Fibroblast of lung (primary cell): ENCODE measurements at regions not wholly inside any gene's neighbourhood (a gene's known extent, or its start where the extent isn't known, plus 50 kb on each side); places are given as distances from the start of the nearest gene placed in this dataset.

Experiments used
- DNase-seq, 2 donors: peaks; one replicate each; pipeline versions ENCODE4 v3.0.0 to v3.0.0-alpha.2; 2010; ENCODE audit warnings: low read depth in 2 of 2
- H2AFZ ChIP-seq: 2 replicates; pipeline ENCODE4 v1.5.1; 2012; ENCODE audit warnings: low read length, control low read depth, inconsistent platforms
- H3K27ac ChIP-seq: 2 replicates; pipeline ENCODE4 v1.5.1; 2011; ENCODE audit warnings: low read length, control low read depth; ENCODE audit not compliant: insufficient read depth
- H3K27me3 ChIP-seq: 2 replicates; pipeline ENCODE4 v1.5.1; 2011; ENCODE audit warnings: mild to moderate bottlenecking, low read length; ENCODE audit not compliant: control insufficient read depth, insufficient read depth
- H3K36me3 ChIP-seq: 2 replicates; pipeline ENCODE4 v1.5.1; 2011; ENCODE audit warnings: low read length; ENCODE audit not compliant: control insufficient read depth, insufficient read depth
- H3K4me1 ChIP-seq: 2 replicates; pipeline ENCODE4 v1.5.1; 2011; ENCODE audit warnings: low read length; ENCODE audit not compliant: control insufficient read depth, insufficient read depth; ENCODE audit errors: extremely low read depth
- H3K4me2 ChIP-seq: 2 replicates; pipeline ENCODE4 v1.5.1; 2011; ENCODE audit warnings: low read length, control low read depth; ENCODE audit not compliant: insufficient read depth; ENCODE audit errors: extremely low read depth
- H3K4me3 ChIP-seq, 4 experiments: fragments of 200-600 bp in 1 of 4; sonication (generic) in 1 of 4; replicated peaks in 1 of 4; 2 replicates each; pipeline ENCODE4 v1.5.1; 2011 to 2016; ENCODE audit warnings: low read length in 4 of 4, low read depth in 3 of 4, mild to moderate bottlenecking in 3 of 4, control low read depth in 2 of 4, inconsistent platforms in 1 of 4, mixed read lengths in 1 of 4; ENCODE audit not compliant: insufficient read depth in 1 of 4; ENCODE audit errors: control extremely low read depth in 1 of 4
- H3K79me2 ChIP-seq: 2 replicates; pipeline ENCODE4 v1.5.1; 2012; ENCODE audit warnings: mild to moderate bottlenecking, low read length, inconsistent platforms; ENCODE audit not compliant: control insufficient read depth, insufficient read depth
- H3K9ac ChIP-seq: 2 replicates; pipeline ENCODE4 v1.5.1; 2011; ENCODE audit warnings: mild to moderate bottlenecking, low read length, control low read depth; ENCODE audit not compliant: insufficient read depth
- H3K9me3 ChIP-seq: 2 replicates; pipeline ENCODE4 v1.5.1; 2012; ENCODE audit warnings: low read depth, low read length; ENCODE audit not compliant: control insufficient read depth, insufficient read depth
- H4K20me1 ChIP-seq: 2 replicates; pipeline ENCODE4 v1.5.1; 2011; ENCODE audit warnings: low read length; ENCODE audit not compliant: control insufficient read depth, insufficient read depth; ENCODE audit errors: extremely low read depth
- CTCF ChIP-seq, 2 donors: IDR thresholded peaks in 1 of 2; conservative IDR thresholded peaks in 1 of 2; 1 replicate in 1 of 2; 2 replicates in 1 of 2; pipeline ENCODE4 v1.5.1; 2011 to 2012; ENCODE audit warnings: low read length in 2 of 2, control low read depth in 1 of 2, inconsistent platforms in 1 of 2, low read depth in 1 of 2, mild to moderate bottlenecking in 1 of 2
- EZH2 ChIP-seq: IDR thresholded peaks from 2 replicates; pipeline ENCODE4 v1.5.1; 2012; ENCODE audit warnings: low read length, control low read depth, mild to moderate bottlenecking; ENCODE audit errors: missing control alignments

DNA sequence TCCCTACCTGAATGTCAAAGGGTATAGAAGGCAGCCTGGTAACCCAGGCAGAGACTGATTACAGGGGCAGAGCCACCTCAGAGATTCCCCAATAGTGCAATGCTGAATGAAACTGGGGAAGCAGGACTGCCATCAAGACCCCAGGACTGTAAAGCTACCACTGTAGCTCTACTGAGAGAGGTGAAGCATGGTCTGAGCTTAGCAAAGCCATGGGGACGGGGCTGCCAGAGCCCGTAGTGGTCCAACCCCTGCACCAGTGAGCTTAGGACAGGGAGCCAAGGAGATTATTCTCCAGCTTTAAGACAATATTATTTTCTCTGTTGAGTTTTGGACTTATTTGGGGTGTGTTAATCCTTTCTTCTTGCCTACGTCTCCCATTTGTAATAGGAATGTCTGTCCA lies 679.3 kb upstream of the GRAMD2B start:
- DNase-seq = no peak
- no peak overlapping the region for H3K27ac ChIP-seq
- H2AFZ ChIP-seq = no peak overlapping the region
- no peaks in the 10 kb centered on the region for H4K20me1 ChIP-seq
- H3K9ac ChIP-seq = no peak overlapping the region
- H3K4me1 ChIP-seq = no peaks in the 10 kb centered on the region
- H3K9me3 ChIP-seq = no peaks in the 10 kb centered on the region
- H3K4me2 ChIP-seq = no peak overlapping the region
- TF ChIP-seq EZH2 = no peak
- no peak for TF ChIP-seq CTCF (conservative IDR thresholded peaks at IDR 0.05 in 1 of 2, IDR thresholded peaks at IDR 0.05 in 1 of 2; ENCODE audit: low read depth in 1 of 2, low read length in 2 of 2)
- no peaks in the 10 kb centered on the region for H3K36me3 ChIP-seq
- H3K27me3 ChIP-seq = no peaks in the 10 kb centered on the region
- H3K79me2 ChIP-seq = no peaks in the 10 kb centered on the region
- no peak overlapping the region for H3K4me3 ChIP-seq

- no peak overlapping the region for H3K27ac ChIP-seq
- no peaks in the 10 kb centered on the region for H3K36me3 ChIP-seq
- H3K4me3 ChIP-seq = no peak overlapping the region
- no peak overlapping the region for H3K9ac ChIP-seq
- DNase-seq = no peak
- no peaks in the 10 kb centered on the region for H3K9me3 ChIP-seq
- H3K4me1 ChIP-seq = no peaks in the 10 kb centered on the region
- no peak for TF ChIP-seq CTCF (conservative IDR thresholded peaks at IDR 0.05 in 1 of 2, IDR thresholded peaks at IDR 0.05 in 1 of 2; ENCODE audit: low read depth in 1 of 2, low read length in 2 of 2)
- TF ChIP-seq EZH2 = no peak
- no peaks in the 10 kb centered on the region for H3K79me2 ChIP-seq
- no peaks in the 10 kb centered on the region for H3K27me3 ChIP-seq
- no peak overlapping the region for H3K4me2 ChIP-seq
- no peak overlapping the region for H2AFZ ChIP-seq
- H4K20me1 ChIP-seq = no peaks in the 10 kb centered on the region
These were observed 676.3 kb upstream of the GRAMD2B start for GRCh38 chr5:125746917-125747316.

DNA sequence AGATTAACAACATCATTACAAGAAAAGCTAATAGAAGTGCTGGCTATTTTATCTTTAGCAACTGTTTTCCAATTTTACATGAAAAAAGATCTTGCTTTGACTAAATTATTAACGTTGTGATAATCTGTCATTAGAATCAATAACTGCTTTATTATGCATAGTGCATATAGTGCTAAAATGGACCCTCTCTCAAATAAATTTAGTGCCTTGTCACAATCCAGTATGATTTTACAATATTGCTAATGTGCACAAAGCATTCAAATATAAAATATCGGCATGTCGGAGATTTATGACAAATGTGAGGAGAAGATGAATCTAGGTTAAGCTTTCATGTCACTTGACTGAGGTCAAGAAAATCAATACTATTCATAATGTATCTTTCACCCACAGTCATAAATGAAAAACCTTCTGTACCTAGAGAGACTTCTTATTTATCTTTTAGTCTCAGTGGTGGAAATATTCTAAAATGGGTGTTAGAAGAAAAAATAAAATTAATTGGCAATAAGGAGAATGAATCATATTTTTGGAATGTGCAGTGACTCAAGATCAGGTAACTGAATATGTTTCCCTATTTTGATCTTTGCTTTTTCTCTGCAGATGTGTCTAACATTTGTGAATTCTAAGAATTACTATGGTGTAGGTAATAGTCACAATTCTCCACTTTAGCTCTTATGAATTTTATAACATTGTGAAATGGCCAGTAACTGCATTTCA lies 672.9 kb upstream of the GRAMD2B start:
- Histone ChIP-seq H3K9me3 (no peaks in the 10 kb centered on the region), H3K4me3 (no peak overlapping the region), H4K20me1 (no peaks in the 10 kb centered on the region), H3K27ac (no peak overlapping the region), H3K27me3 (no peaks in the 10 kb centered on the region), H3K4me2 (no peak overlapping the region), H3K79me2 (no peaks in the 10 kb centered on the region), H3K9ac (no peak overlapping the region), H2AFZ (no peak overlapping the region), H3K36me3 (no peaks in the 10 kb centered on the region), H3K4me1 (no peaks in the 10 kb centered on the region)
- TF ChIP-seq CTCF (conservative IDR thresholded peaks at IDR 0.05 in 1 of 2, IDR thresholded peaks at IDR 0.05 in 1 of 2; ENCODE audit: low read depth in 1 of 2, low read length in 2 of 2) (no peak), EZH2 (no peak)
- peak in 1 of 2 donors; percentile 18 for DNase-seq
